Chondrocyte (in vitro differentiated cells): ENCODE measurements at regions not wholly inside any gene's neighbourhood (a gene's known extent, or its start where the extent isn't known, plus 50 kb on each side); places are given as distances from the start of the nearest gene placed in this dataset.

Experiments
- DNase-seq: peaks from one replicate; pipeline ENCODE4 v3.0.0; 2021; ENCODE audit warnings: mixed read lengths, low spot score
- H3K27ac Mint-ChIP-seq: one replicate; pipeline ENCODE4 v1.8.0; 2021; ENCODE audit warnings: mild to moderate bottlenecking, moderate library complexity, mixed read lengths; ENCODE audit not compliant: unreplicated experiment
- H3K27me3 Mint-ChIP-seq: 2 replicates; pipeline ENCODE4 v1.8.0; 2021; ENCODE audit warnings: low read depth, mixed read lengths
- H3K36me3 Mint-ChIP-seq: 2 replicates; pipeline ENCODE4 v1.8.0; 2021; ENCODE audit warnings: low read depth, mixed read lengths
- H3K4me1 Mint-ChIP-seq: 2 replicates; pipeline ENCODE4 v1.8.0; 2021; ENCODE audit warnings: low read depth, mild to moderate bottlenecking, mixed read lengths
- H3K4me3 Mint-ChIP-seq: one replicate; pipeline ENCODE4 v1.8.0; 2021; ENCODE audit warnings: mild to moderate bottlenecking, moderate library complexity, mixed read lengths; ENCODE audit not compliant: unreplicated experiment
- H3K9me3 Mint-ChIP-seq: 2 replicates; pipeline ENCODE4 v1.8.0; 2021; ENCODE audit warnings: low read depth, mixed read lengths
- TF ChIP-seq, protein P1 (sequence below): fragments of 200-600 bp; sonication (generic); IDR thresholded peaks from 2 replicates; pipeline ENCODE4 v1.5.0; 2021; ENCODE audit warnings: antibody characterized with exemption, mild to moderate bottlenecking, moderate library complexity

DNA sequence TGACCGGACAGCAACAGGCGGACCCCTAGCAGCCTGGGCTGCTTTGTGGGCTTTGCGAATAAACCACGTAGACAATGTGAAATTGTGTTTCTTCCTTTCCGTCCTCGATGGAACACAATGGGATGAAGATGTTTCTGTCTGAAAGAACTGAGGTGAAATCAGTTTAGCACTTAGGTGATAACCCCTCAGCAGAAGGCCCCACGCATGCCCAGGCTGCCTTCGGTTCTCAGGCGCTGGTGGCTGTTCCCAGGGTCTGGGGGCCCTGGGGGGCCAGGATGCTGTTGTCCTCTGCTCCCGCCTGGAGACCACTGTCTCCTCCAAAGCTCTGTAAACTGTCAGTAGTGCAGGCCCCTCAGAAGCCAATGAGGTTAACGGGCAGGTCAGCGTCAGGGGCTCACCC, 73.9 kb upstream of the HGFAC start:
- DNase-seq, result no peak
- Mint-ChIP-seq H3K4me1 (peaks cover 37% of the 10 kb centered on the region), H3K4me3 (no peak overlapping the region), H3K9me3 (no peaks in the 10 kb centered on the region), H3K27ac (no peak overlapping the region), H3K36me3 (no peaks in the 10 kb centered on the region), H3K27me3 (no peaks in the 10 kb centered on the region)
- TF ChIP-seq, protein P1, sequence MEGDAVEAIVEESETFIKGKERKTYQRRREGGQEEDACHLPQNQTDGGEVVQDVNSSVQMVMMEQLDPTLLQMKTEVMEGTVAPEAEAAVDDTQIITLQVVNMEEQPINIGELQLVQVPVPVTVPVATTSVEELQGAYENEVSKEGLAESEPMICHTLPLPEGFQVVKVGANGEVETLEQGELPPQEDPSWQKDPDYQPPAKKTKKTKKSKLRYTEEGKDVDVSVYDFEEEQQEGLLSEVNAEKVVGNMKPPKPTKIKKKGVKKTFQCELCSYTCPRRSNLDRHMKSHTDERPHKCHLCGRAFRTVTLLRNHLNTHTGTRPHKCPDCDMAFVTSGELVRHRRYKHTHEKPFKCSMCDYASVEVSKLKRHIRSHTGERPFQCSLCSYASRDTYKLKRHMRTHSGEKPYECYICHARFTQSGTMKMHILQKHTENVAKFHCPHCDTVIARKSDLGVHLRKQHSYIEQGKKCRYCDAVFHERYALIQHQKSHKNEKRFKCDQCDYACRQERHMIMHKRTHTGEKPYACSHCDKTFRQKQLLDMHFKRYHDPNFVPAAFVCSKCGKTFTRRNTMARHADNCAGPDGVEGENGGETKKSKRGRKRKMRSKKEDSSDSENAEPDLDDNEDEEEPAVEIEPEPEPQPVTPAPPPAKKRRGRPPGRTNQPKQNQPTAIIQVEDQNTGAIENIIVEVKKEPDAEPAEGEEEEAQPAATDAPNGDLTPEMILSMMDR, result no peak

DNA sequence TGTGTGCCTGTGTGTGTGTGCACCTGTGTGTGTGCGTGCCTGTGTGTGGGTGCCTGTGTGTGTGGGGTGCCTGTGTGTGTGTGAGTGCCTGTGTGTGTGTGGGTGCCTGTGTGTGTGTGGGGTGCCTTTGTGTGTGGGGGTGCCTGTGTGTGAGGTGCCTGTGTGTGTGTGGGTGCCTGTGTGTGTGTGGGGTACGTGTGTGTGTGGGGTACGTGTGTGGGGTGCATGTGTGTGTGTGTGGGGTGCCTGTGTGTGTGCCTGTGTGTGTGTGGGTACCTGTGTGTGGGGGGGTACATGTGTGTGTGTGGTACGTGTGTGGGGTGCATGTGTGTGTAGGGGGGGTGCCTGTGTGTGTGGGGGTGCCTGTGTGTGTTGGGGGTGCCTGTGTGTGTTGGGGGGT, 73.4 kb upstream of the HGFAC start:
- peaks cover 38% of the 10 kb centered on the region for H3K4me1 Mint-ChIP-seq
- DNase-seq, result no peak
- no peaks in the 10 kb centered on the region for H3K27me3 Mint-ChIP-seq
- H3K36me3 Mint-ChIP-seq, result no peaks in the 10 kb centered on the region
- no peaks in the 10 kb centered on the region for H3K9me3 Mint-ChIP-seq
- TF ChIP-seq, protein P1, result no peak
- no peak overlapping the region for H3K27ac Mint-ChIP-seq
- H3K4me3 Mint-ChIP-seq, result no peak overlapping the region

DNA sequence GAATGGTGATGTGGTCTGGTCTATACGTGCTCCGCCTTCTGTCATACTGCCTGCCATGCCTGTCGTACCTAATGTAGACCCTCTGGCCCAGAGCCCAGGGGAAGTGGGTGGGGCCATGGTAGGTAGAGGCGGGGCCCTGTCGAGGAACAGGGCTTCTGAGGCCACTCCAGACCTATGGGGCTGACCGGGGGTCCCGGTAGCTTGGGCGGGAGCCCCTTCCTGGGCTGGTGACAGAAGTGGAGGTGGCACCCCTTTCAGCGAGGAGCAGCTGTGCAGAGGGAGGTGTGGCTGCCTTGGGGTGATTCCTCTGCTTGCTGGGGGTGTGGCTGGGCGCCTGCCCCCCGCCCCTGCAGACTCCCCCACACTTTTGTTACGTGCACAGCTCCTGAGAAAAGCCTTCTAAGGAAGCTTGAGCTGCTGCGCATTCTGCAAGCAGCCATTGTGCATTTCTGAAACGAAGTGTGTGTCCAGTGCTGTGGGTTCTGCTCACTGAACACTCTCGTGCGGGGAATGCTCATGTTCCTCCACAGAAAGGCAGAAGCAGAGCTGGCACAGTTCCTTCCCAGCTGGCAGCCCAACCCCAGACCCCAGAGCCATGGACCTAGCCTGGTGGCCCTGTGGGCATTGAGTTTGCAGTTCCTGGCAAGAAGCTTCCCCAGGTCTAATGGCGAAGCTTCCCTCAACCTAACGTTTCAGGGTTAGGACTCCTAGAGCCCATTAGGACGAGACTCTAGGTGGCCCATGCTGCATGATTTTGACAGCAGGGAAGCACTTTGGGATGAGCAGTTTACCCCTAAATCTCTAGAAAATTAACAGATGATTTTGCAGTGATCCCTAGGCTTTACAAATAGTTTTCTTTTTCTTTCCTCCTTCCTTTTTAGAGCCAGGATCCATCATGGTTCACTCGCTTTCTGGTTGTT, 72.7 kb upstream of the HGFAC start:
- TF ChIP-seq, protein P1, result no peak
- peaks cover 38% of the 10 kb centered on the region for H3K4me1 Mint-ChIP-seq
- no peaks in the 10 kb centered on the region for H3K27me3 Mint-ChIP-seq
- no peaks in the 10 kb centered on the region for H3K36me3 Mint-ChIP-seq
- H3K27ac Mint-ChIP-seq, result peak overlapping the region; percentile 90
- no peaks in the 10 kb centered on the region for H3K9me3 Mint-ChIP-seq
- peak overlapping the region; percentile 71 for H3K4me3 Mint-ChIP-seq
- peak; percentile 68 for DNase-seq

DNA sequence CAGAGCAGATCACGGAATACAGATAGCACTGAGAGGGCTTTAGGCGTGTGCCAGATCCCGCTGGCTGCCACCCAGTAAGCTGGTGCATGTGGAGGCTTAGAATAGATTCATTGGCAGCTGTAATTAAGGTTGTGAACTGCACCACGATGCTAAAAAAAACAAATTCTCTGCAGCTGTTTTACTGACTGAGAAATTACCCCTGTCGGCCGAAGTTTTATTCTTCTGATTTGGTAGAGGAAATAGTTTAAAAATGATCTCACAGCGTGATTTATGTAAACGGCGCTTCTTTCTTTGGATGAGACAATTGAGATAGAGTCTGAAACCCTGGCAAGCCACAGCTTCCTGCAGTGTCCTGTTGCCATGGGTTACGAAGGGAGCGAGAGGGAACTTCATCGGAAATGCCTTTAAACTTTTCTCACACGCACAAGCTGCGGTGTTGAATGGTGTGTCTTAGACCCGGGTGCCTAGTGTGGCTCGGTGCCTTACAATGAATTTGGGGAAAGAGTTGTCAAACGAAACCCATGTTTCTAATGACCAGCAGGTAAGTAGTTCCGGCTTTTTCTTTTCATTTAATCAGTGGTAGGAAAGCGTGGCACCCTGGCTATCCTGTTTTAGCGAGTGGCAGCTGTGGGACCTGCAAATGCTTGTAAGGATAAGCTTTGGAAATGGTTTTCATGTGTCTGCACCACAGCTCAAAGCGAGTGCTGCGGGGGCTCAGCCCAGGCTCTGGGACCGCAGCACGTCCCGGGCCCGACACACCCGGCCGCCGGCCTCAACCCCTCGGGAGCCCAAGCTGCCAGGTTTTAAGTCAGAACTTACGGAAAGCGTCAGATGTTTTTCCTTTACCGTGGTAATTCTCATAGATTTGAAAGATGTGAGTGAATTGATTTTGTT, 71.7 kb upstream of the HGFAC start:
- TF ChIP-seq, protein P1, result peak; percentile 42
- DNase-seq, result no peak
- Mint-ChIP-seq H3K36me3 (no peaks in the 10 kb centered on the region), H3K4me1 (peaks cover 38% of the 10 kb centered on the region), H3K9me3 (no peaks in the 10 kb centered on the region), H3K27ac (peak overlapping the region; percentile 90), H3K27me3 (no peaks in the 10 kb centered on the region), H3K4me3 (peak overlapping the region; percentile 71)
